Chondrocyte (in vitro differentiated cells): ENCODE measurements at regions not wholly inside any gene's neighbourhood (a gene's known extent, or its start where the extent isn't known, plus 50 kb on each side); places are given as distances from the start of the nearest gene placed in this dataset.
"Not testable (repeated sequence)": the region's sequence is repeated elsewhere in the genome, so short reads cannot be mapped to it uniquely, and the experiment has no call there.

ENCODE experiments used
- DNase-seq: peaks from one replicate; pipeline ENCODE4 v3.0.0; 2021; ENCODE audit warnings: mixed read lengths, low spot score
- H3K27ac Mint-ChIP-seq: one replicate; pipeline ENCODE4 v1.8.0; 2021; ENCODE audit warnings: mild to moderate bottlenecking, moderate library complexity, mixed read lengths; ENCODE audit not compliant: unreplicated experiment
- H3K27me3 Mint-ChIP-seq: 2 replicates; pipeline ENCODE4 v1.8.0; 2021; ENCODE audit warnings: low read depth, mixed read lengths
- H3K36me3 Mint-ChIP-seq: 2 replicates; pipeline ENCODE4 v1.8.0; 2021; ENCODE audit warnings: low read depth, mixed read lengths
- H3K4me1 Mint-ChIP-seq: 2 replicates; pipeline ENCODE4 v1.8.0; 2021; ENCODE audit warnings: low read depth, mild to moderate bottlenecking, mixed read lengths
- H3K4me3 Mint-ChIP-seq: one replicate; pipeline ENCODE4 v1.8.0; 2021; ENCODE audit warnings: mild to moderate bottlenecking, moderate library complexity, mixed read lengths; ENCODE audit not compliant: unreplicated experiment
- H3K9me3 Mint-ChIP-seq: 2 replicates; pipeline ENCODE4 v1.8.0; 2021; ENCODE audit warnings: low read depth, mixed read lengths
- TF ChIP-seq, protein P1 (sequence below): fragments of 200-600 bp; sonication (generic); IDR thresholded peaks from 2 replicates; pipeline ENCODE4 v1.5.0; 2021; ENCODE audit warnings: antibody characterized with exemption, mild to moderate bottlenecking, moderate library complexity

DNA sequence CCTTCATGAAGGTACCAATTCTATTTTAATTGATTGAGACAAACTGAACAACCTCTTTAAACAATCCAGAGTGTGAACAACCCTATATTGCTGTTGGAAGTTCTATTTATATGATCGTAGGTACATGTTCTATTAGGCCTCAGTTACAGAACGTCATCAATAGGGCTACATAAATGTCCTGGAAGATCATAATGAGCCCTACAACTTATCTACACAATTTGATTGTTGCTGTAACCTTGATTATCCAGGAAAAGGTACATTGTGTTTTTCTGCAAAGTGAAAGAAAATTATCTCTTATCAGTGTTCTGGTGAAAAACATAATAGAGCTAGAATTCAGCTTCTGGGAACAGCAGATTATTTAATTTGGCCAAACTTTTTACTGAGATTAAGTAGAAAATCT is 612.9 kb downstream of the GALC start:
- Mint-ChIP-seq H3K27ac (no peak overlapping the region), H3K9me3 (peaks cover 24% of the 10 kb centered on the region), H3K4me3 (no peak overlapping the region), H3K36me3 (peaks cover 1% of the 10 kb centered on the region), H3K4me1 (no peaks in the 10 kb centered on the region), H3K27me3 (no peaks in the 10 kb centered on the region)
- no peak for DNase-seq
- TF ChIP-seq, protein P1, sequence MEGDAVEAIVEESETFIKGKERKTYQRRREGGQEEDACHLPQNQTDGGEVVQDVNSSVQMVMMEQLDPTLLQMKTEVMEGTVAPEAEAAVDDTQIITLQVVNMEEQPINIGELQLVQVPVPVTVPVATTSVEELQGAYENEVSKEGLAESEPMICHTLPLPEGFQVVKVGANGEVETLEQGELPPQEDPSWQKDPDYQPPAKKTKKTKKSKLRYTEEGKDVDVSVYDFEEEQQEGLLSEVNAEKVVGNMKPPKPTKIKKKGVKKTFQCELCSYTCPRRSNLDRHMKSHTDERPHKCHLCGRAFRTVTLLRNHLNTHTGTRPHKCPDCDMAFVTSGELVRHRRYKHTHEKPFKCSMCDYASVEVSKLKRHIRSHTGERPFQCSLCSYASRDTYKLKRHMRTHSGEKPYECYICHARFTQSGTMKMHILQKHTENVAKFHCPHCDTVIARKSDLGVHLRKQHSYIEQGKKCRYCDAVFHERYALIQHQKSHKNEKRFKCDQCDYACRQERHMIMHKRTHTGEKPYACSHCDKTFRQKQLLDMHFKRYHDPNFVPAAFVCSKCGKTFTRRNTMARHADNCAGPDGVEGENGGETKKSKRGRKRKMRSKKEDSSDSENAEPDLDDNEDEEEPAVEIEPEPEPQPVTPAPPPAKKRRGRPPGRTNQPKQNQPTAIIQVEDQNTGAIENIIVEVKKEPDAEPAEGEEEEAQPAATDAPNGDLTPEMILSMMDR = no peak

DNA sequence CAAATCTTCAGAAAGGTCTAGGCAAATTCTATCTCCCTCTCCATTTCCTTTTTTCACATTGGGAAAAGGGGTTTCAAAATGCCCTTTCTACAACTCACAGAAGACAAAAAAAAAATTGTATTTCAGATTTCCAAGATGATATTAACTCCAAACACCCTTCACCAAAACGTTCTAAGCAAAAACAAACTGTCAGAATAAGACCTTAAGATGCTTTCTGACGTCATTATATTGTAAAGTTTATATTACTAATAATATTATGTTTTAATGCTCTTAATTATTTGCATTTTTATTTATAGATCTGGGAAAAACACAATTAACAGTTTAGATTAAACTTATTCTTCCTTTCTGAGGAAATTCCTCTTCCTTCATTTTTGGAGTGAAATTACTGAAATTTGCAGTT is 624.2 kb downstream of the GALC start:
- no peak for DNase-seq
- Mint-ChIP-seq H3K36me3 (no peaks in the 10 kb centered on the region), H3K27me3 (no peaks in the 10 kb centered on the region), H3K27ac (no peak overlapping the region), H3K4me3 (no peak overlapping the region), H3K9me3 (peaks cover 3% of the 10 kb centered on the region), H3K4me1 (no peaks in the 10 kb centered on the region)
- TF ChIP-seq, protein P1 = no peak

DNA sequence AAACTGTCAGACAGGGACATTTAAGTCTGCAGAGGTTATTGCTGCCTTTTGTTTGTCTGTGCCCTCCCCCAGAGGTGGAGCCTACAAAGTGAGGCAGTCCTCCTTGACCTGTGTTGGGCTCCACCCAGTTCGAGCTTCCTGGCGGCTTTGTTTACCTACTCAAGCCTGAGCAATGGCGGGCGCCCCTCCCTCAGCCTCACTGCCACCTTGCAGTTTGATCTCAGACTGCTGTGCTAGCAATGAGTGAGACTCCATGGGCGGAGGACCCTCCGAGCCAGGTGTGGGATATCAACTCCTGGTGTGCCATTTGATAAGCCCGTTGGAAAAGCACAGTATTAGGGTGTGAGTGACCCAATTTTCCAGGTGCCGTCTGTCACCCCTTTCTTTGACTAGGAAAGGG is 632.7 kb downstream of the GALC start:
- DNase-seq, H3K36me3 Mint-ChIP-seq: not testable (repeated sequence)

DNA sequence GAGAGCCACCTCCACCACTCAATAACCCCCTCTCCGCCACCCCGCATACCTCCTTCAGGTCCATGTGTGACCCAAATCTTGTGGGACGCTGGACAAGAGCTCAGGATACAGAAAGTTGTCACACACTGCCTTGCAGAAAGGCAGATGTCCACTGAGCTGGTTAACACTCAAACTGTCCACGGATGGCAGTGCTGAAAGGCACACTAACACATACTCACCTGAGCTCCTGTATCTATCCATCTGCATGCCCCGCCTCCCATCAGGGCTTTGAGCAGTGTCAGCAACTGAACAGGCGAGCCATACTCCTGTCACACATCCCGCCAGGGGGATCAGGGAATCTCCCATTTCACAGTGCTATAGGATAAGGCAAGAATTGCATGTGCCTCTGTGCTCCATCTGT is 642.0 kb downstream of the GALC start:
- no peak for DNase-seq
- H3K9me3 Mint-ChIP-seq = peaks cover 15% of the 10 kb centered on the region
- H3K36me3 Mint-ChIP-seq = peaks cover 1% of the 10 kb centered on the region
- H3K27me3 Mint-ChIP-seq = no peaks in the 10 kb centered on the region
- TF ChIP-seq, protein P1 = no peak
- no peak overlapping the region for H3K27ac Mint-ChIP-seq
- H3K4me1 Mint-ChIP-seq = no peaks in the 10 kb centered on the region
- no peak overlapping the region for H3K4me3 Mint-ChIP-seq

More for the DNA sequence above, 632.7 kb downstream of the GALC start:
- H3K4me3 Mint-ChIP-seq, H3K27ac Mint-ChIP-seq, H3K4me1 Mint-ChIP-seq, H3K27me3 Mint-ChIP-seq: not testable (repeated sequence)
- H3K9me3 Mint-ChIP-seq = peaks cover 36% of the 10 kb centered on the region

DNA sequence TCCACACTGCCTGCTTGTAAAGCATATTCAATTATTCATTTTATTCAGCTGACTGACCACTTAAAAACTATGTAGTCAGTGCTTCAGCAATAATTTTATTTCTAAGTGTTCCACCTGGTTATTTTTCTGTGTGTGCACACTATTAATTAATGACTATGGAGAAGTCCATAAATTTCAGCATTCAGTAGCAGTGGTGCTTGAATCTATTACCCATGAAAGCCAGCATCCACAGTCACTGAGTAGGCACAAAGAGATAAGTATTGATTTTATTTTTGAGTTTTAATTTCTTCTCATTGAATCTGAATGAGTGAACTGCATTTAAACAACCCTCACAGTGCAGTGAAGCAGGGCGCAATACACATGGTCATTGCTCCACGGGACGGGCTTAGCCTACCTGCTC is 643.1 kb downstream of the GALC start:
- Mint-ChIP-seq H3K9me3 (peaks cover 10% of the 10 kb centered on the region), H3K4me1 (no peaks in the 10 kb centered on the region), H3K27ac (no peak overlapping the region), H3K4me3 (no peak overlapping the region), H3K36me3 (no peaks in the 10 kb centered on the region), H3K27me3 (no peaks in the 10 kb centered on the region)
- no peak for DNase-seq
- TF ChIP-seq, protein P1 = no peak

DNA sequence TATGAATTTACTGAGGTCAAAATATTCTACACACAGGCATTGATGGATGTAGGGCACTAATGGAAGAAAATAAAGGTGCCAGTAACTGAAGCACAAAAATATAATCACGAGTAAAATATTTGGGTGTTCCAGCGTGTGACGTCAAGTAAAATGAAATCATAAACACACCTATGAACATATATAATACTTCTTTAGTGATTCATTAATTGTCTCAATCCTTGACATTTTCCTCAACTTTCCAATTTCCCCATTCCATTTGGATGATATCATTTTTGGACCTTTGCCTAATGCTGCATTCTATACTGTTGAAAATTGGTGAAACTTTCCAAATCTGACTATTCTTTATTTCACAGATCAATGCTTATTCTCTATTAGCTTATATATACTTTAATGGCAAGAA is 649.3 kb downstream of the GALC start:
- Mint-ChIP-seq H3K4me1 (no peaks in the 10 kb centered on the region), H3K9me3 (peaks cover 5% of the 10 kb centered on the region), H3K27me3 (no peaks in the 10 kb centered on the region), H3K36me3 (no peaks in the 10 kb centered on the region), H3K27ac (no peak overlapping the region), H3K4me3 (no peak overlapping the region)
- TF ChIP-seq, protein P1 = no peak
- no peak for DNase-seq
